ENCODE measurements at regions not wholly inside any gene's neighbourhood (a gene's known extent, or its start where the extent isn't known, plus 50 kb on each side); places are given as distances from the start of the nearest gene placed in this dataset.

- TF ChIP-seq EZH2 (IDR thresholded peaks at IDR 0.05) (no peak), CTCF (IDR thresholded peaks at IDR 0.05) (no peak), EZH2phosphoT487 (IDR thresholded peaks at IDR 0.05) (no peak)
Measured at GRCh38 chr17:12537436-12537835, 128.3 kb upstream of the MYOCD start.

Data from neural progenitor cell (in vitro differentiated cells).